Neural progenitor cell (in vitro differentiated cells): ENCODE measurements at regions not wholly inside any gene's neighbourhood (a gene's known extent, or its start where the extent isn't known, plus 50 kb on each side); places are given as distances from the start of the nearest gene placed in this dataset.

Source experiments
- EZH2 ChIP-seq: fragments of 200-600 bp; sonication (generic); IDR thresholded peaks from 2 replicates; pipeline ENCODE4 v1.6.1; 2017; ENCODE audit warnings: antibody characterized with exemption, mild to moderate bottlenecking, moderate library complexity
- EZH2phosphoT487 ChIP-seq: fragments of 200-600 bp; sonication (generic); IDR thresholded peaks from 2 replicates; pipeline ENCODE4 v1.6.1; 2017; ENCODE audit warnings: antibody characterized with exemption
- TF ChIP-seq, protein P1 (sequence below): fragments of 200-600 bp; sonication (generic); IDR thresholded peaks from 2 replicates; pipeline ENCODE4 v1.5.1; 2017; ENCODE audit warnings: antibody characterized with exemption, mild to moderate bottlenecking

DNA sequence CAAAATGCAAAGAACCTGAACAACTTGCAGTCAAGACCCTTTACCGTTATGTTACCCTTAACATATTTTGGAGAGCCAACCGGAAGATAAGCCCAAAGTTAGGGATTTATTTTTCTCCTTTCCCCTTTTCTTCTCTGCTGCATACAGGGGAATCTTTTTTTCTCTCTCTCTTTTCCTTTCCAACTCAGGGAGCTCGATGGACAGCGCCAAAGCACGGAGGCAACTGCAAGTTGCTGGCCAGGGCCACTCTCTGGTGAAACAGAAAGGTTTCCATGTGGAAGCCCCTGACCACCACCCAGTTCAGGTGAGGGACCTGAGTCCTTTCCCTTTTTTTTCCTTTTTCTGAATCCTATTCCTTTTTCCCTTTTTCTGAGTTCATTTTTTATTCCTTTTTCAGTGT is 98.8 kb upstream of the COX10 start:
- TF ChIP-seq, protein P1, sequence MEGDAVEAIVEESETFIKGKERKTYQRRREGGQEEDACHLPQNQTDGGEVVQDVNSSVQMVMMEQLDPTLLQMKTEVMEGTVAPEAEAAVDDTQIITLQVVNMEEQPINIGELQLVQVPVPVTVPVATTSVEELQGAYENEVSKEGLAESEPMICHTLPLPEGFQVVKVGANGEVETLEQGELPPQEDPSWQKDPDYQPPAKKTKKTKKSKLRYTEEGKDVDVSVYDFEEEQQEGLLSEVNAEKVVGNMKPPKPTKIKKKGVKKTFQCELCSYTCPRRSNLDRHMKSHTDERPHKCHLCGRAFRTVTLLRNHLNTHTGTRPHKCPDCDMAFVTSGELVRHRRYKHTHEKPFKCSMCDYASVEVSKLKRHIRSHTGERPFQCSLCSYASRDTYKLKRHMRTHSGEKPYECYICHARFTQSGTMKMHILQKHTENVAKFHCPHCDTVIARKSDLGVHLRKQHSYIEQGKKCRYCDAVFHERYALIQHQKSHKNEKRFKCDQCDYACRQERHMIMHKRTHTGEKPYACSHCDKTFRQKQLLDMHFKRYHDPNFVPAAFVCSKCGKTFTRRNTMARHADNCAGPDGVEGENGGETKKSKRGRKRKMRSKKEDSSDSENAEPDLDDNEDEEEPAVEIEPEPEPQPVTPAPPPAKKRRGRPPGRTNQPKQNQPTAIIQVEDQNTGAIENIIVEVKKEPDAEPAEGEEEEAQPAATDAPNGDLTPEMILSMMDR, result no peak
- no peak for TF ChIP-seq EZH2phosphoT487
- TF ChIP-seq EZH2, result no peak
